ENCODE measurements at regions not wholly inside any gene's neighbourhood (a gene's known extent, or its start where the extent isn't known, plus 50 kb on each side); places are given as distances from the start of the nearest gene placed in this dataset.

DNA sequence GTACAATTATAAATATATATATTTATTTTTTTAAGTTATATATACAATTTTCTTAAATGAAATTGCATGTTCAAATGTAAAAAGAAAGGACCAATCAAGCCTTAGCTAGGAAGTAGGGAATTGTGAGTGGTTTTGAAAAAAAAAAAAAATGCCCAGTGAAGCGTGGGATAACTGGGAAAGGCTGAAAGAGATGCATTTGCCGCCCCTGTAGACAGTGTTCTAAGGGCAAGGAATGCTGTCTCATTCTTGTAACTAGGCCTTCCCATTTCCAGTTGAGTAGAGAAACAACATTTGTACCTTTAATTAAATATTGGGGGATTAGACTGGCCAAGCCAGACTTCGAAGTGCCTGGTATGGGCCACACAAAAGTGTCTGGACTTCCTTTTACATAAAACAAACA is 430.1 kb upstream of the SLC35B3 start:
- H3K27me3 ChIP-seq = no peaks in the 10 kb centered on the region
- H3K4me1 ChIP-seq = no peaks in the 10 kb centered on the region
- H3K36me3 ChIP-seq = no peaks in the 10 kb centered on the region
- intact Hi-C loops (cut with DNase I) = no loop called here
- H3K27ac ChIP-seq = no peak overlapping the region
- TF ChIP-seq POLR2A (IDR thresholded peaks at IDR 0.05) = no peak
- TF ChIP-seq, protein P1, sequence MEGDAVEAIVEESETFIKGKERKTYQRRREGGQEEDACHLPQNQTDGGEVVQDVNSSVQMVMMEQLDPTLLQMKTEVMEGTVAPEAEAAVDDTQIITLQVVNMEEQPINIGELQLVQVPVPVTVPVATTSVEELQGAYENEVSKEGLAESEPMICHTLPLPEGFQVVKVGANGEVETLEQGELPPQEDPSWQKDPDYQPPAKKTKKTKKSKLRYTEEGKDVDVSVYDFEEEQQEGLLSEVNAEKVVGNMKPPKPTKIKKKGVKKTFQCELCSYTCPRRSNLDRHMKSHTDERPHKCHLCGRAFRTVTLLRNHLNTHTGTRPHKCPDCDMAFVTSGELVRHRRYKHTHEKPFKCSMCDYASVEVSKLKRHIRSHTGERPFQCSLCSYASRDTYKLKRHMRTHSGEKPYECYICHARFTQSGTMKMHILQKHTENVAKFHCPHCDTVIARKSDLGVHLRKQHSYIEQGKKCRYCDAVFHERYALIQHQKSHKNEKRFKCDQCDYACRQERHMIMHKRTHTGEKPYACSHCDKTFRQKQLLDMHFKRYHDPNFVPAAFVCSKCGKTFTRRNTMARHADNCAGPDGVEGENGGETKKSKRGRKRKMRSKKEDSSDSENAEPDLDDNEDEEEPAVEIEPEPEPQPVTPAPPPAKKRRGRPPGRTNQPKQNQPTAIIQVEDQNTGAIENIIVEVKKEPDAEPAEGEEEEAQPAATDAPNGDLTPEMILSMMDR (IDR thresholded peaks at IDR 0.05) = no peak
- WGBS, 2 donors = 63 to 85% methylated on average over 3 of the region's 3 CpGs
- no peak for DNase-seq
- H3K4me3 ChIP-seq (replicated peaks in 1 of 3) = no peak overlapping the region
- no peaks in the 10 kb centered on the region for H3K9me3 ChIP-seq

DNA sequence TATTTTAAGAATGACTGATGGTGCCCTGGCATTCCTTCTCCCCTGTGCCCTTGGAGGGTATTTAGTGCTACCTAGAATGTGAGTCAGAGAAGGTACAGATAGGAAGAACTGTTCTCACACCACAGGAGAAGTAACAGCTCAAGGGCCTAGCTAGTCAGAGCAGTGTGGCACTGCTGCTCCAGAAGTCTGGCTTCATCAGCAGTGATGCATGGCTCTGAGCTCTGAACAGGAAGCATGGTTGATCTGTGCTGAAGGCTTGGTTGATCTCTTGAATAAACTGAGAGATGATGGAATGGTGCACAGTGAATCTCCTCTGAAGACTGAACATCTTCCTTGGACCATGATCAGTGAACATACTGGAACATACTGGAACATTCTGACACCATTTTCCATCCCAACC is 425.3 kb upstream of the SLC35B3 start:
- H3K4me1 ChIP-seq = no peaks in the 10 kb centered on the region
- no peaks in the 10 kb centered on the region for H3K9me3 ChIP-seq
- no peak overlapping the region for H3K4me3 ChIP-seq (replicated peaks in 1 of 3)
- no peak for DNase-seq
- H3K27ac ChIP-seq = no peak overlapping the region
- TF ChIP-seq, protein P1 (IDR thresholded peaks at IDR 0.05) = no peak
- TF ChIP-seq POLR2A (IDR thresholded peaks at IDR 0.05) = no peak
- intact Hi-C loops (cut with DNase I) = no loop called here
- H3K36me3 ChIP-seq = no peaks in the 10 kb centered on the region
- no peaks in the 10 kb centered on the region for H3K27me3 ChIP-seq

DNA sequence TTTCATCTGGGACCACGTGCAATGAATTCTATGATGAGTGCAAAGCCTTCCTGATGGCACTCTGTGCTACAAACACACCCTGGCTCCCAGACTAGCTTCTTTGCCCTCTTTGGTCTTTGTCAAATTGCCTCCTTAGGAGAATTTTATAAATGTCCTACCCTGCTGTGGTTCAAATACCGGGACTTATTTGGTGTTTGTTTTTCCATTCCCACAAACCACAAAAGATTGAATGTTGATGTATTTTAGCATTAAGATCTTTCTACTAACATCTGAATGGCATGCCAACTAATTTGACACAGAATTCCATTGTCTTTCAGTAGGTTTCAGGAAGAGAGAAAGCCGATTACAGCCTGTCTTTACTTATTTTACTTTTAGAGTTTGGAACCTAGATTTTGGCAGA is 424.2 kb upstream of the SLC35B3 start:
- Histone ChIP-seq H3K27me3 (no peaks in the 10 kb centered on the region), H3K4me1 (no peaks in the 10 kb centered on the region), H3K9me3 (no peaks in the 10 kb centered on the region), H3K36me3 (no peaks in the 10 kb centered on the region), H3K4me3 (replicated peaks in 1 of 3) (no peak overlapping the region), H3K27ac (no peak overlapping the region)
- no peak for TF ChIP-seq POLR2A (IDR thresholded peaks at IDR 0.05)
- TF ChIP-seq, protein P1 (IDR thresholded peaks at IDR 0.05) = no peak
- DNase-seq = no peak
- WGBS, 2 donors = 79 to 82% methylated on average over 3 of the region's 3 CpGs
- intact Hi-C loops (cut with DNase I) = no loop called here

DNA sequence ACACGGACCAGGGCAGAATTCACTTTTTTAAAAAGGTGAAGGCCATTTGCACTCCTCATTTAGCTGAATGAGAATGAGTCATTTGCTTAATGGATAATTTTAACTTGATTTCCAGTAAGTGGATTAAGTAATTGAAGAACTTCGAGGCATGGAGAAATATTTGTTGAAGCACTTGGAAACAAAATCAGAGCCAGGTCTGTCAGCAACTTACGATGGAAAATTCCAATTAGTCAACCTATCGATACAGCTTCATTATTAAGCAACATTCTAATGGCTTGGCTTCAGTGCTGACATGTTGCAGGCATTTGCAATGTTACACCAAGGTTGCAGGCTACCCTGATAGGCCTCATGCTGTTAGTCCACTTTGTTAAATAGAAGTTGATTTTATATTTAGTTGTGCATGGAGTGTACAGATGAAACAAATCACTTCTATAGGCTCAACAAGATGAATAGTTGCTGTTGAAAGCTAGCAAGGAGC is 423.5 kb upstream of the SLC35B3 start:
- TF ChIP-seq POLR2A (IDR thresholded peaks at IDR 0.05) = no peak
- TF ChIP-seq, protein P1 (IDR thresholded peaks at IDR 0.05) = no peak
- H3K9me3 ChIP-seq = no peaks in the 10 kb centered on the region
- no peak overlapping the region for H3K4me3 ChIP-seq (replicated peaks in 1 of 3)
- intact Hi-C loops (cut with DNase I) = no loop called here
- H3K27me3 ChIP-seq = no peaks in the 10 kb centered on the region
- 68 to 76% methylated on average over 4 of the region's 4 CpGs for WGBS, 2 donors
- no peak for DNase-seq
- no peaks in the 10 kb centered on the region for H3K4me1 ChIP-seq
- no peak overlapping the region for H3K27ac ChIP-seq
- no peaks in the 10 kb centered on the region for H3K36me3 ChIP-seq

DNA sequence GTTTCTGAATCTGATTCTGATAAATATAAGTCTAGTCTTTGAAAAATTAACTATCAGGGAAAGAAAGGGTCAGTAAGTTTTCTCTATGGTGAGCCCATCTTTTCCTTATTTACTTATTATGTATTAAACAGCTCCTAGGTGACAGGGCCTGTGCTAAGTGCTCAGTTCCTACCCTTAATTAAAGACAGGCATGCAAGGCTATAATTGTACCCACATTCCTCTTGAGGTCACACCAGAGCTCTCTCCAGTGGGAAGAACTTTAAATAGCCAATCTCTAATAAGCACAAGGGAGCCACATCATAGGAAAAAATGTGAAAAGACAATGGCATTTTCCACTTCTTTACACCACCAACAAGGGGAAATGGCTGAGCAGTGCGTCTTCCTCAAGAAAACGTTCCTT is 421.8 kb upstream of the SLC35B3 start:
- H3K4me1 ChIP-seq = no peaks in the 10 kb centered on the region
- WGBS, 2 donors = 75 to 76% methylated on average over 2 of the region's 2 CpGs
- DNase-seq = no peak
- intact Hi-C loops (cut with DNase I) = no loop called here
- H3K9me3 ChIP-seq = no peaks in the 10 kb centered on the region
- H3K4me3 ChIP-seq (replicated peaks in 1 of 3) = no peak overlapping the region
- no peak overlapping the region for H3K27ac ChIP-seq
- no peaks in the 10 kb centered on the region for H3K27me3 ChIP-seq
- TF ChIP-seq, protein P1 (IDR thresholded peaks at IDR 0.05) = no peak
- H3K36me3 ChIP-seq = no peaks in the 10 kb centered on the region
